IMR-90 (cell line): ENCODE measurements at regions not wholly inside any gene's neighbourhood (a gene's known extent, or its start where the extent isn't known, plus 50 kb on each side); places are given as distances from the start of the nearest gene placed in this dataset.

Source experiments
- ATAC-seq: fragments of 200-7000 bp; cut with Tn5 transposase; 2 replicates; pipeline ENCODE4 v1.9.1; 2020; ENCODE audit warnings: low read depth, mild to moderate bottlenecking, moderate library complexity
- BruUV-seq: library from RNA; stranded (reverse); fragments of 400-500 nt; replicated peaks from 2 replicates; lab custom pipeline; 2021; lab: Mats Ljungman, UMichigan
- CTCF ChIA-PET: fragments of 300-600 bp; formaldehyde crosslinking; extraction: SDS; loops from one replicate; lab custom pipeline; 2021; ENCODE audit warnings: antibody characterized with exemption; lab: Yijun Ruan, JAX
- POLR2A ChIA-PET: fragments of 300-600 bp; sonication (Branson Sonifier 250); formaldehyde crosslinking; loops from one replicate; lab custom pipeline; 2022; ENCODE audit warnings: antibody characterized with exemption; ENCODE audit not compliant: unreplicated experiment; lab: Charles Lee
- DNase-seq: peaks from one replicate; pipeline ENCODE4 v3.0.0; 2013
- H2AFZ ChIP-seq: replicated peaks from 2 replicates; pipeline ENCODE3; 2013; ENCODE audit warnings: low read length, mild to moderate bottlenecking; ENCODE audit not compliant: poor library complexity
- H2AK5ac ChIP-seq: 2 replicates; pipeline ENCODE4 v1.6.1; 2013; ENCODE audit warnings: low read depth, low read length, inconsistent platforms
- H2AK9ac ChIP-seq: replicated peaks from 2 replicates; pipeline ENCODE3; 2013; ENCODE audit warnings: mild to moderate bottlenecking, low read depth, low read length, moderate library complexity; ENCODE audit not compliant: poor library complexity
- H2BK120ac ChIP-seq: 2 replicates; pipeline ENCODE4 v1.6.1; 2013; ENCODE audit warnings: low read depth, low read length, inconsistent platforms
- H2BK15ac ChIP-seq: 3 replicates; pipeline ENCODE4 v1.6.1; 2013; ENCODE audit warnings: low read depth, low read length, inconsistent platforms
- H2BK20ac ChIP-seq: 2 replicates; pipeline ENCODE4 v1.6.1; 2013; ENCODE audit warnings: low read depth, mild to moderate bottlenecking, inconsistent platforms, low read length, moderate library complexity
- H2BK5ac ChIP-seq: 2 replicates; pipeline ENCODE4 v1.6.1; 2013; ENCODE audit warnings: mild to moderate bottlenecking, low read depth, low read length, inconsistent platforms; ENCODE audit not compliant: poor library complexity, severe bottlenecking
- H3K14ac ChIP-seq: replicated peaks from 2 replicates; pipeline ENCODE4 v1.6.1; 2013; ENCODE audit warnings: low read depth, low read length, inconsistent platforms
- H3K18ac ChIP-seq: 2 replicates; pipeline ENCODE4 v1.6.1; 2013; ENCODE audit warnings: low read depth, low read length, control low read depth
- H3K23ac ChIP-seq: 2 replicates; pipeline ENCODE4 v1.6.1; 2013; ENCODE audit warnings: low read depth, low read length, inconsistent platforms
- H3K27ac ChIP-seq: 2 replicates; pipeline ENCODE4 v1.5.1; 2013; ENCODE audit warnings: mild to moderate bottlenecking, control low read depth, low read length; ENCODE audit not compliant: insufficient read depth
- H3K27me3 ChIP-seq: 2 replicates; pipeline ENCODE4 v1.6.1; 2013; ENCODE audit warnings: low read length; ENCODE audit not compliant: control insufficient read depth, insufficient read depth
- H3K36me3 ChIP-seq: 2 replicates; pipeline ENCODE4 v1.6.1; 2013; ENCODE audit warnings: low read length, mixed read lengths; ENCODE audit not compliant: control insufficient read depth, insufficient read depth
- H3K4ac ChIP-seq: 2 replicates; pipeline ENCODE4 v1.6.1; 2013; ENCODE audit warnings: low read depth, low read length, inconsistent platforms
- H3K4me1 ChIP-seq: 2 replicates; pipeline ENCODE4 v1.6.1; 2013; ENCODE audit warnings: low read length, mixed read lengths; ENCODE audit not compliant: control insufficient read depth, insufficient read depth
- H3K4me2 ChIP-seq: 2 replicates; pipeline ENCODE4 v1.6.1; 2013; ENCODE audit warnings: low read depth, mild to moderate bottlenecking, control low read depth, low read length, moderate library complexity
- H3K4me3 ChIP-seq: 2 replicates; pipeline ENCODE4 v1.5.1; 2013; ENCODE audit warnings: low read depth, mild to moderate bottlenecking, control low read depth, low read length, moderate library complexity; ENCODE audit not compliant: insufficient read depth
- H3K56ac ChIP-seq: 2 replicates; pipeline ENCODE4 v1.6.1; 2013; ENCODE audit warnings: low read length, inconsistent platforms; ENCODE audit not compliant: insufficient read depth; ENCODE audit errors: extremely low read depth
- H3K79me1 ChIP-seq, 2 experiments: 2 replicates each; pipeline ENCODE4 v1.6.1; 2013; ENCODE audit warnings: low read length in 2 of 2, inconsistent platforms in 1 of 2, low read depth in 1 of 2
- H3K9ac ChIP-seq: 2 replicates; pipeline ENCODE4 v1.6.1; 2013; ENCODE audit warnings: low read depth, low read length, control low read depth
- H3K9me1 ChIP-seq: 2 replicates; pipeline ENCODE4 v1.6.1; 2013; ENCODE audit warnings: low read length, inconsistent platforms; ENCODE audit not compliant: insufficient read depth
- H3K9me3 ChIP-seq: 2 replicates; pipeline ENCODE4 v1.6.1; 2013; ENCODE audit warnings: low read length; ENCODE audit not compliant: control insufficient read depth, insufficient read depth
- H4K20me1 ChIP-seq: 2 replicates; pipeline ENCODE4 v1.6.1; 2013; ENCODE audit warnings: low read length, inconsistent platforms; ENCODE audit not compliant: insufficient read depth
- H4K5ac ChIP-seq: 2 replicates; pipeline ENCODE4 v1.6.1; 2013; ENCODE audit warnings: mild to moderate bottlenecking, low read depth, low read length, control low read depth
- H4K8ac ChIP-seq, 2 experiments: 2 replicates each; pipeline ENCODE4 v1.6.1; 2013; ENCODE audit warnings: low read depth in 2 of 2, low read length in 2 of 2, control low read depth in 1 of 2, inconsistent platforms in 1 of 2
- H4K91ac ChIP-seq: 2 replicates; pipeline ENCODE4 v1.6.1; 2013; ENCODE audit warnings: low read depth, low read length, inconsistent platforms; ENCODE audit not compliant: insufficient read depth
- CHD1 ChIP-seq: IDR thresholded peaks from 2 replicates; pipeline ENCODE4 v1.6.1; 2012; ENCODE audit warnings: low read depth, low read length, improper control_type of control experiment
- FOS ChIP-seq: fragments of 150-350 bp; IDR thresholded peaks from 2 replicates; pipeline ENCODE4 v1.6.1; 2016; ENCODE audit warnings: low read depth, low read length
- MAFK ChIP-seq: IDR thresholded peaks from 2 replicates; pipeline ENCODE4 v1.6.1; 2012; ENCODE audit warnings: low read depth, low read length, improper control_type of control experiment
- MAZ ChIP-seq: IDR thresholded peaks from 2 replicates; pipeline ENCODE4 v1.6.1; 2012; ENCODE audit warnings: low read depth, mild to moderate bottlenecking, low read length, improper control_type of control experiment, moderate library complexity, borderline replicate concordance
- POLR2A ChIP-seq: IDR thresholded peaks from 2 replicates; pipeline ENCODE4 v1.6.1; 2012; ENCODE audit warnings: mild to moderate bottlenecking, low read depth, low read length
- USF2 ChIP-seq: fragments of 150-350 bp; IDR thresholded peaks from 2 replicates; pipeline ENCODE4 v1.6.1; 2017; ENCODE audit warnings: mild to moderate bottlenecking, antibody characterized with exemption, low read length, low read depth
- WGBS, 2 experiments: methylation state at CpG; one replicate each; pipeline versions ENCODE4 v1.1.5 to v1.1.7; 2013; ENCODE audit warnings: missing lambda C conversion rate in 2 of 2; ENCODE audit not compliant: insufficient read length in 1 of 2; ENCODE audit errors: extremely low coverage in 2 of 2; 5-methylcytosine and 5-hydroxymethylcytosine counted together
- dilution Hi-C: fragments of 300-500 bp; cut with HindIII; formaldehyde crosslinking; loops from one replicate; pipeline ENCODE4 v1.14.3; 2018; ENCODE audit warnings: low sequenced_read_pairs; ENCODE audit not compliant: unreplicated experiment
- in situ Hi-C: fragments of 300-500 bp; cut with MboI; formaldehyde crosslinking; loops from 3 replicates; pipeline ENCODE4 v1.14.3; 2019; ENCODE audit warnings: low sequenced_read_pairs, inconsistent platforms, mixed read lengths
- intact Hi-C: fragments of 100-400 bp; cut with micrococcal nuclease; formaldehyde crosslinking; loops from 2 replicates; pipeline ENCODE4 v1.10.0; 2022
- TF ChIP-seq, protein P1 (sequence below): fragments of 150-350 bp; IDR thresholded peaks from 2 replicates; pipeline ENCODE4 v1.6.1; 2016; ENCODE audit warnings: low read depth, mild to moderate bottlenecking, low read length, moderate library complexity, borderline replicate concordance

- no peaks in the 10 kb centered on the region for H3K27me3 ChIP-seq
- intact Hi-C loops, result no loop called here
- no peak overlapping the region for H3K23ac ChIP-seq
- H2BK20ac ChIP-seq, result no peak overlapping the region
- POLR2A ChIA-PET, result no interaction called here
- DNase-seq (no peak), ATAC-seq (no peak)
- H4K8ac ChIP-seq, result no peak overlapping the region
- no peak overlapping the region for H3K9ac ChIP-seq
- H3K56ac ChIP-seq, result no peak overlapping the region
- no peaks in the 10 kb centered on the region for H4K20me1 ChIP-seq
- no peak overlapping the region for H3K4ac ChIP-seq
- H3K4me2 ChIP-seq, result no peak overlapping the region
- H4K5ac ChIP-seq, result no peak overlapping the region
- no peak overlapping the region for H3K18ac ChIP-seq
- no peak overlapping the region for H2BK15ac ChIP-seq
- H4K91ac ChIP-seq, result no peak overlapping the region
- no peaks in the 10 kb centered on the region; the same call in 1 of the 2 replicates for H3K9me3 ChIP-seq
- no peaks in the 10 kb centered on the region for H3K4me1 ChIP-seq
- H3K79me1 ChIP-seq, result no peaks in the 10 kb centered on the region
- H3K9me1 ChIP-seq, result no peaks in the 10 kb centered on the region
- BruUV-seq, result no TSS peak
- no peak overlapping the region for H3K4me3 ChIP-seq
- no CpG with 5 or more reads among the region's 1 CpG for WGBS, 2 experiments
- no peak overlapping the region for H3K27ac ChIP-seq
- H3K36me3 ChIP-seq, result no peaks in the 10 kb centered on the region
- H2BK5ac ChIP-seq, result no peak overlapping the region
- CTCF ChIA-PET, result no interaction called here
- no peak for TF ChIP-seq CHD1
- TF ChIP-seq, protein P1, sequence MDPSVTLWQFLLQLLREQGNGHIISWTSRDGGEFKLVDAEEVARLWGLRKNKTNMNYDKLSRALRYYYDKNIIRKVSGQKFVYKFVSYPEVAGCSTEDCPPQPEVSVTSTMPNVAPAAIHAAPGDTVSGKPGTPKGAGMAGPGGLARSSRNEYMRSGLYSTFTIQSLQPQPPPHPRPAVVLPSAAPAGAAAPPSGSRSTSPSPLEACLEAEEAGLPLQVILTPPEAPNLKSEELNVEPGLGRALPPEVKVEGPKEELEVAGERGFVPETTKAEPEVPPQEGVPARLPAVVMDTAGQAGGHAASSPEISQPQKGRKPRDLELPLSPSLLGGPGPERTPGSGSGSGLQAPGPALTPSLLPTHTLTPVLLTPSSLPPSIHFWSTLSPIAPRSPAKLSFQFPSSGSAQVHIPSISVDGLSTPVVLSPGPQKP, result no peak
- TF ChIP-seq MAFK, result no peak
- TF ChIP-seq POLR2A, result no peak
- no peak for TF ChIP-seq FOS
- no peak for TF ChIP-seq USF2
- no peak for TF ChIP-seq MAZ
- dilution Hi-C loops, result no loop called here
- H2AK9ac ChIP-seq, result no peak overlapping the region
- in situ Hi-C loops, result no loop called here
- no peak overlapping the region for H2BK120ac ChIP-seq
- H3K14ac ChIP-seq, result no peak overlapping the region
- no peak overlapping the region for H2AK5ac ChIP-seq
- no peak overlapping the region for H2AFZ ChIP-seq
Observed at GRCh38 chr11:50186146-50186545, 153.5 kb downstream of the OR4C45 start.
